CD4-positive, alpha-beta T cell (primary cell): ENCODE measurements at regions not wholly inside any gene's neighbourhood (a gene's known extent, or its start where the extent isn't known, plus 50 kb on each side); places are given as distances from the start of the nearest gene placed in this dataset.

ENCODE experiments used
- ATAC-seq: fragments of 200-7000 bp; cut with Tn5 transposase; one replicate; pipeline ENCODE4 v1.10.0; 2022; ENCODE audit warnings: mild to moderate bottlenecking; ENCODE audit not compliant: poor library complexity
- CTCF ChIA-PET: fragments of 350-600 bp; sonication (Branson Sonifier 250); formaldehyde crosslinking; loops from one replicate; lab custom pipeline; 2021; ENCODE audit warnings: antibody characterized with exemption, inconsistent platforms; lab: Charles Lee
- POLR2A ChIA-PET: fragments of 350-600 bp; sonication (Branson Sonifier 250); formaldehyde crosslinking; loops from one replicate; lab custom pipeline; 2021; ENCODE audit warnings: antibody characterized with exemption, inconsistent platforms; lab: Charles Lee
- DNase-seq, 14 experiments: peaks; one replicate each; pipeline ENCODE4 v3.0.0-alpha.2; 2013 to 2020; ENCODE audit warnings: mixed read lengths in 2 of 14
- H3K27ac ChIP-seq, 2 donors: one replicate each; pipeline versions ENCODE4 v1.5.1 to v1.7.0; 2013; ENCODE audit warnings: low read length in 2 of 2, low read depth in 1 of 2, mild to moderate bottlenecking in 1 of 2
- H3K27me3 ChIP-seq, 2 experiments: 1 replicate in 1 of 2; 2 replicates in 1 of 2; pipeline versions ENCODE4 v1.6.1 to v1.7.0; 2013; ENCODE audit warnings: low read length in 2 of 2, control low read depth in 1 of 2, mild to moderate bottlenecking in 1 of 2, moderate library complexity in 1 of 2; ENCODE audit not compliant: insufficient read depth in 2 of 2, control insufficient read depth in 1 of 2
- H3K36me3 ChIP-seq: one replicate; pipeline ENCODE4 v1.6.1; 2013; ENCODE audit warnings: low read length, control low read depth; ENCODE audit not compliant: insufficient read depth
- H3K4me1 ChIP-seq: one replicate; pipeline ENCODE4 v1.6.1; 2013; ENCODE audit warnings: low read length, control low read depth; ENCODE audit not compliant: insufficient read depth
- H3K4me3 ChIP-seq: one replicate; pipeline ENCODE4 v1.5.1; 2013; ENCODE audit warnings: mild to moderate bottlenecking, low read length, moderate library complexity
- H3K9me3 ChIP-seq, 2 experiments: 1 replicate in 1 of 2; 2 replicates in 1 of 2; pipeline versions ENCODE4 v1.6.1 to v1.7.0; 2013; ENCODE audit warnings: low read length in 2 of 2, mild to moderate bottlenecking in 2 of 2, control low read depth in 1 of 2, moderate library complexity in 1 of 2; ENCODE audit not compliant: control insufficient read depth in 1 of 2, insufficient read depth in 1 of 2
- H3K27ac Mint-ChIP-seq: one replicate; pipeline ENCODE4 v1.8.0; 2020; ENCODE audit warnings: mixed read lengths
- H3K27me3 Mint-ChIP-seq: one replicate; pipeline ENCODE4 v1.8.0; 2021; ENCODE audit warnings: mixed read lengths
- H3K36me3 Mint-ChIP-seq: one replicate; pipeline ENCODE4 v1.8.0; 2021; ENCODE audit warnings: low read depth, mixed read lengths
- H3K4me1 Mint-ChIP-seq: one replicate; pipeline ENCODE4 v1.8.0; 2021; ENCODE audit warnings: low read depth, mixed read lengths
- H3K4me3 Mint-ChIP-seq: one replicate; pipeline ENCODE4 v1.8.0; 2020; ENCODE audit warnings: mild to moderate bottlenecking, mixed read lengths
- H3K9me3 Mint-ChIP-seq: one replicate; pipeline ENCODE4 v1.8.0; 2020; ENCODE audit warnings: mixed read lengths
- intact Hi-C, 2 experiments: fragments of 100-400 bp; cut with DNase I in 1 of 2; cut with micrococcal nuclease in 1 of 2; formaldehyde crosslinking; loops; one replicate each; pipeline versions ENCODE4 v1.15.1 to v1.9.0; 2023 to 2025; cut with DNase I, micrococcal nuclease
- TF ChIP-seq, protein P1 (sequence below): fragments of 200-600 bp; IDR thresholded peaks from one replicate; pipeline ENCODE4 v1.8.0; 2022; ENCODE audit warnings: antibody characterized with exemption, mild to moderate bottlenecking

DNA sequence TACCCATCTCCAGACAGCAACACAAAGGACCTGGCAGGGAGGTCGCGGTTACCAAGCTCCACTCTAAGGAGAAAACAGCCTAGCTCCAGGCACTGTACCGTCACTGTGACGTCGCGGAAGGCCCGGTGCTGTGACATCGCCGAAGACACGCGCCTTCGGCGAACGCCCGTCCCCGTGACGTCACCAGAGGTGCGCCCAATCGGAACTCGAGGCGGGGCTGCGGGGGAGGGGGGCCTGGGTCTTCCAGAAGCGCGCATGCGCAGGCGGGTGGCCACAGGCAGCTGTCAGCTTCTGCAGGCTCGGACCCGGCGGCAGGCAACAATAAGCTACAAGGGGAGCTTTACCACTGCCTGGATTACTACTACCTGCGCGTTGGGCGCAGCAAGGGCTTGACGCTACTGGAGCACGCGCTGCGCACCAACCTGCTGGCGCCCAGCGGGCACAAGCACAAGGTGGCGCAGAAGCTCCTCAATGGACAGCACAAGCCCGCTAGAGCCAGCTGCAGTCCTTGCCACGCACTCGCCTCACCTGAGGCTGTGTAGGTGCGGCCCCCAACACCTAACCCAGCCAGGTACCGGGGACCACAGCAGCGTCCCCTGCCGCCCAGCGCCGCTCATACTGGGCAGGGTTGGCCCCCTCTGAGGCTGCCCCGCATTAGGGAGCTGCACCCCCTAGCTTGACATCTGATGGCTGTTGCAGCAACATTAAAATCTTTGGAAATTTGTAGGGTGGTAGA lies 208.4 kb downstream of the TPST1 start:
- H3K9me3 Mint-ChIP-seq: no peaks in the 10 kb centered on the region
- Histone ChIP-seq H3K4me3 (peak overlapping the region; percentile 63), H3K27me3 (no peaks in the 10 kb centered on the region), H3K36me3 (no peaks in the 10 kb centered on the region), H3K27ac (no peak overlapping the region), H3K4me1 (peaks cover 18% of the 10 kb centered on the region), H3K9me3 (peaks cover 0 to 10% of the 10 kb centered on the region in 2 experiments)
- ChIA-PET POLR2A (interaction anchor here (0.5 to 1.7 kb wide), 5 partner anchors 31 to 431 kb away, joined by 3 to 10 read pairs (median 5); partner anchors contain the start of gene CRCP), CTCF (interaction anchor here (0.8 to 1.2 kb wide), 4 partner anchors 13 to 432 kb away, joined by 3 to 4 read pairs (median 4); no protein-coding TSS in a partner anchor)
- no peaks in the 10 kb centered on the region for H3K27me3 Mint-ChIP-seq
- peak overlapping the region; percentile 86 for H3K27ac Mint-ChIP-seq
- DNase-seq (peak; percentile 65 to 94 (median 80)), ATAC-seq (peak; percentile 88)
- H3K4me3 Mint-ChIP-seq: peak overlapping the region; percentile 86
- TF ChIP-seq, protein P1, sequence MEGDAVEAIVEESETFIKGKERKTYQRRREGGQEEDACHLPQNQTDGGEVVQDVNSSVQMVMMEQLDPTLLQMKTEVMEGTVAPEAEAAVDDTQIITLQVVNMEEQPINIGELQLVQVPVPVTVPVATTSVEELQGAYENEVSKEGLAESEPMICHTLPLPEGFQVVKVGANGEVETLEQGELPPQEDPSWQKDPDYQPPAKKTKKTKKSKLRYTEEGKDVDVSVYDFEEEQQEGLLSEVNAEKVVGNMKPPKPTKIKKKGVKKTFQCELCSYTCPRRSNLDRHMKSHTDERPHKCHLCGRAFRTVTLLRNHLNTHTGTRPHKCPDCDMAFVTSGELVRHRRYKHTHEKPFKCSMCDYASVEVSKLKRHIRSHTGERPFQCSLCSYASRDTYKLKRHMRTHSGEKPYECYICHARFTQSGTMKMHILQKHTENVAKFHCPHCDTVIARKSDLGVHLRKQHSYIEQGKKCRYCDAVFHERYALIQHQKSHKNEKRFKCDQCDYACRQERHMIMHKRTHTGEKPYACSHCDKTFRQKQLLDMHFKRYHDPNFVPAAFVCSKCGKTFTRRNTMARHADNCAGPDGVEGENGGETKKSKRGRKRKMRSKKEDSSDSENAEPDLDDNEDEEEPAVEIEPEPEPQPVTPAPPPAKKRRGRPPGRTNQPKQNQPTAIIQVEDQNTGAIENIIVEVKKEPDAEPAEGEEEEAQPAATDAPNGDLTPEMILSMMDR: peak; percentile 23
- H3K36me3 Mint-ChIP-seq: peaks cover 4% of the 10 kb centered on the region
- intact Hi-C loops: loop anchor here (5.0 kb wide), 1 partner anchor 79 kb away; no protein-coding TSS in a partner anchor
- peaks cover 11% of the 10 kb centered on the region for H3K4me1 Mint-ChIP-seq

- POLR2A ChIA-PET: no interaction called here
- Histone ChIP-seq H3K4me1 (peaks cover 18% of the 10 kb centered on the region), H3K27me3 (no peaks in the 10 kb centered on the region), H3K9me3 (peaks cover 0 to 10% of the 10 kb centered on the region in 2 experiments), H3K4me3 (no peak overlapping the region), H3K27ac (no peak overlapping the region), H3K36me3 (no peaks in the 10 kb centered on the region)
- Mint-ChIP-seq H3K4me3 (no peak overlapping the region), H3K4me1 (peaks cover 11% of the 10 kb centered on the region), H3K27me3 (no peaks in the 10 kb centered on the region), H3K9me3 (no peaks in the 10 kb centered on the region), H3K36me3 (peaks cover 4% of the 10 kb centered on the region), H3K27ac (no peak overlapping the region)
- DNase-seq (no peak), ATAC-seq (no peak)
- CTCF ChIA-PET: no interaction called here
- TF ChIP-seq, protein P1: no peak
- intact Hi-C loops: no loop called here
Observed at GRCh38 chr7:66415659-66416265, 210.6 kb downstream of the TPST1 start.

- peaks cover 3% of the 10 kb centered on the region for H3K36me3 Mint-ChIP-seq
- H3K9me3 Mint-ChIP-seq: no peaks in the 10 kb centered on the region
- H3K9me3 ChIP-seq: no peaks in the 10 kb centered on the region
- CTCF ChIA-PET: interaction anchor here (0.8 kb wide), 1 partner anchor 10 kb away, joined by 3 read pairs; no protein-coding TSS in a partner anchor
- TF ChIP-seq, protein P1: no peak
- H3K4me3 Mint-ChIP-seq: no peak overlapping the region
- no peak overlapping the region for H3K4me3 ChIP-seq
- ATAC-seq (no peak), DNase-seq (no peak)
- H3K27me3 Mint-ChIP-seq: no peaks in the 10 kb centered on the region
- no peak overlapping the region for H3K27ac Mint-ChIP-seq
- intact Hi-C loops: no loop called here
- peaks cover 5% of the 10 kb centered on the region for H3K4me1 Mint-ChIP-seq
- H3K27ac ChIP-seq: no peak overlapping the region
- peaks cover 9% of the 10 kb centered on the region for H3K4me1 ChIP-seq
- no peaks in the 10 kb centered on the region for H3K27me3 ChIP-seq
- no peaks in the 10 kb centered on the region for H3K36me3 ChIP-seq
- POLR2A ChIA-PET: no interaction called here
Observed at GRCh38 chr7:66418537-66418936, 210.1 kb upstream of the KCTD7 start.
